HG02884 (cell line): ENCODE measurements at regions not wholly inside any gene's neighbourhood (a gene's known extent, or its start where the extent isn't known, plus 50 kb on each side); places are given as distances from the start of the nearest gene placed in this dataset.

Source experiments
- ATAC-seq: cut with Tn5 transposase; IDR thresholded peaks from one replicate; pipeline ENCODE4 v1.9.1; 2021; ENCODE audit warnings: mild to moderate bottlenecking, moderate library complexity; ENCODE audit not compliant: unreplicated experiment

DNA sequence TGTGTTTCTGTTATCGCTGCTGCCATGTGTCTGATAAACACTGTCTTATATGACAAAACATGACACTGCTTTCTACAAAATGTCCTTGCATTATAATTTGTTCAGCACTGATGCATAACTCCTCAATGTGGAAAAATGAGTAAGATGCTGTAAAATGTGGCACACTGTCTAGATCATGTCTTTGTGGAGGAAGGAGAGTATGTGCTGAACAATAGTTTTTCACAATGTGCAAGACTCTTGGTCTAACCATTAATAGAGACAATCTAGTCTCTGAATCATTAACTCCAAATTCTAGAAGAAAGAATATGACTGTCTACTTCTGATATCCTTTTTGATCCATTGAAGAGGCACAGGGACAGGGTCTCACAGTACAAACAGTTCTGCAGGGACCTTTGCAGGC, 127.9 kb upstream of the RARB start:
- no peak for ATAC-seq

DNA sequence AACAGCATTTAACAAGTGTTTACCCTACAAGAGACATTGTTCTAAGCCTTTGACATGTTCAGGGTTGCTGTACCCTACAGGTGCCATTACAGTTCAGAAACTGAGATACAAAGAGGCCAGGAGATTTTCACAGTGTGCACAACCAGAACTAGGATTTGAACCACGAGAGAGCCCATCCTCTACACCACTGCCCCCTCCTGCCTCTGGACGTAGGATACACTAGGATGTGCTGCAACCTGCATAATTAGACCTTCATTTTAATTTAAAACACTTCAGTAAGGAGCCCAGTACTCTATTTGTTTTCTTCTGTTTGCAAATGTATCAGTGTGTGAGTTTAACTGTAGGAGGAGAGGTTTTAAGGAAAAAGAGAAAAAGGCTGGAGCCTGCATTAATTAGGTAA, 123.1 kb upstream of the RARB start:
- no peak for ATAC-seq

DNA sequence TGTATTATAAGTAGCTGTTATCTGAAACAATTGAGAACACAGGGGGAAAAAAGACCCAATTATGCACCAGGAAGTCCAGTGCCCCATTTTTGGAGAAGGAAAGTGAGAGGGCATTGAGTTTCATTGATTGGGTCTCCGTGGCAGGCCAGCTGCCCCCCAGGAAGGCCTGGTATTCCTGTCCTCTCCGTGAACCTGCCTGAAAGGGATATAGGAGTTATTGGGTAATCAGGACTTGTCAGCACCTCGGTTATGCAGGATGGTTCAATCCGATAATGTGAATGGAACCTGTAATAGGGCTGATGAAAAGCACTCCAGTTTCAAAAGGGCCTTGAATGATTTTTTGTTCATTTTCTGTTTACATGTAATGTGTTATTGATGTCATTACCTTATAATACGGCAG, 122.0 kb upstream of the RARB start:
- no peak for ATAC-seq

DNA sequence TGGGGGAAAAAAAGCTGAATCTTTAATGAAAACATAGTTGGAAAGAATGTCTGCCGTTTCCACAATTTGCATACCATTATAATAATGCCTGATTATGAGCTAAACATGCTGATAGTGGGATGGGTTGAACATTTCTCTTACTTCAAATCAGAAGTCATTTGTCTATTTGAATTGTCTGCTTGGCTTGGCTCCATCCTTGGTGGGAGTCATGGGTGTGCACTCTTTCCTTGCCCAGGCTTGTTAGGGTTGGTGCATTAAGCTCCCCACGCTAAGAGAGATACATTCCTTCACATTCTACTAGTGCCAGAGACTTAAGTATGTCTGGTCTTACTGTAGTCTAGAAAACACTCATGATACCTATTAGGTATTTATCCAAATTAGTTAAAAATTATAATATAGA, 121.4 kb upstream of the RARB start:
- ATAC-seq = no peak

DNA sequence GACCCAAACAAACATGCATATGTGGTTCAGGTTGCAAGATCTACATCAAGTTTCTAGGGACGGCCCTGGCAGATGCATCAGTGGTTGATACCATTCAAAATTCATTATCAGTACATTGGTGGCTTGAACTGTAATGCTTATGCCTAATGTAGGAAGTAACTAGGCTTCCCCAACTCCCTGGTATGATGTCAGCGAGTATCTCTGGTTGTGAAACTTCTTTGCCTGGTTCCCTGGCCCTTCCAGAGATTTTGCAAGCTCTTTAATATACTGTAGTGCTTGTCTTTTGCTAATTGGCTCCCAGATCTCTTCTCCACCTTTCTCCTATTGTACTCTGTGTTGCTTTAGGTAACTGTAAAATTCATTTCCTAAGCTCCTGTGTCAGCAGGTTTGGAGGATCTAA, 114.8 kb upstream of the RARB start:
- no peak for ATAC-seq

DNA sequence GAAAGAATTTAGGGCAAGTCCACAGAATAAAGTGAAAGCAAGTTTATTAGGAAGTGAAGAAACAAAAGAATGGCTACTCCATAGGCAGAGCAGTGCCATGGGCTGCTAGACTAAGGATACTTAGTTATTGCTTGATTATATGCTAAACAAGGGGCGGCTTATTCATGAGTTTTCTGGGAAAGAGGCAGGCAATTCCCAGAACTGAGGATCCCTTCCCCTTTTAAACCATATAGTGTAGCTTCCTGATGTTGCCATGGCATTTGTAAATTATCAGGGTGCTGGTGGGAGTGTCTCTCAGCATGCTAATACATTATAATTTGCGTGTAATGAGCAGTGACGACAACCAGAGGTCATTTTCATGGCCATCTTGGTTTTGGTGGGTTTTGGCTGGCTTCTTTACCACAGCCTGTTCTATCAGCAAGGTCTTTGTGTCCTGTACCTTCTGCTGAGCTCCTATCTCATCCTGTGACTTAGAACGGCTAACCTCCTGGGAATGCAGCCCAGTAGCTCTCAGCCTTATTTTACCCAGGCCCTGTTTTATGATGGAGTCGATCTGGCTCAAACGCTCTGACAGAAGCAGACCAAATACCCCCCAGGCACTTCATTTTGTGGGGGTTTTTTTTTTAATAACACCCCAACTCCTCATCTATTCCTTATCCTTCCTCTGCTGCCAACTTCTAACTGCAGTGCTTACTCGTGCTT, 103.0 kb upstream of the RARB start:
- no peak for ATAC-seq

DNA sequence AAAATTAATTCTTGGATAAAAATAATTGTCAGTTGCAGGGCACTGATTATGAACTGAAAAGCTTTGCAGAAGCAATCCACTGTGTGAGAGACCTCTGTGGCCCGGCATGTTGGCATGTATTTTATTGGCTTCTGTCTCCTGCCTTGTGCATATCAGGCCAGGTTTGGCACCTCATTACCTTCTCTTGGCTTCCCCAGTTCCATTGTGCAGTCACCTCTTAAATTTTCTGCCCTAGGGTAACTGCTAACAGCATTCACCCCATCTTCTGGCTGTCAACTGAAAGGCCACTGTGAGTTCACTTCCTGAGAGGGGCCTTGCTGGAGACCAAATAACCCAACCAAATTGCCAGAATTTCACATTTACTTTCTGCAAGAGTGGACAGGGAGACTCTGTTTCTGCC, 92.7 kb upstream of the RARB start:
- no peak for ATAC-seq

DNA sequence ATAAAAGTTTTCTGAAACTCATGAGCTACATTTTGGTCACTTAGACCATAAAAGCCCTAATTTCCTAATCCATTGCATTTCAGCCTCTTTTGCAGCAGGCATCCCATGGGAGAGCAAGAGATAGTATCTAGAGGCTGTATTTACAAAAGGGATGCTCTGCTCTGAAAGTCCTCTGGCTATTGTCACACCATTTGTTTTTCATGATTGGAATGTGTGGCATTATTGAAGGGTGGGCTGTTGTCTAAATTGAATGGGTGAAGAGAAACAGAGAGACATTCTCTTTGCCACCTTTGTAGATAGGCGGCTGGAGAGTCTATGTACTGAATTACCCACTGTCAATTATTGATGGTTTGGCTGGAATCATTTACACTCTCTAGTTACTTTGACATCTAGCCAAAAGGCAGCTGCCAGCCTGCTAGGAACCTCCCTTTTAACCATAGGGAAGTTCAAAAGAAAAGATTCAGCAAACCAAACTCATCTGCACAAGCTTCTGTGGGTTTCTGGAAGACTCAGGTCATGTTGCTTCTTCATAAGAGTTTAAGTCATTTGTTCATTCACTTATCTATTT, 89.8 kb upstream of the RARB start:
- ATAC-seq = no peak

DNA sequence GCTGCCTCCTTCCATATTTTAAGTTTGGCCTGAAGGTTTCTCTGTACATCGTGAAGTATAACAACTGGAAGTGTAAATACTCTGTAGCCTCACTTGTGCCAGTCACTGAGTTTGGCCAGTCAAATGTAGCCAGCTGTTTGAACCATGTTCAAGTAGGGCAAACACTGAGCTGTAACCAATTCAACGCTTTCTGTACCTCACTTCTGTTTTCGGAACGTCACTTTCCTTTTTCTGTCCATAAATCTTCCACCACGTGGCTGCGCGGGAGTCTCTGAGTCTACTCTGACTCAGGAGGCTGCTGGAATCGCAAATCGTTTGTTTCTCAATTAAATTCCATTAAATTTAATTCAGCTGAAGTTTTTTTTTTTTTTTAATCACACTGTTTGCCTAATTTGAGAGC, 88.8 kb upstream of the RARB start:
- ATAC-seq = no peak

DNA sequence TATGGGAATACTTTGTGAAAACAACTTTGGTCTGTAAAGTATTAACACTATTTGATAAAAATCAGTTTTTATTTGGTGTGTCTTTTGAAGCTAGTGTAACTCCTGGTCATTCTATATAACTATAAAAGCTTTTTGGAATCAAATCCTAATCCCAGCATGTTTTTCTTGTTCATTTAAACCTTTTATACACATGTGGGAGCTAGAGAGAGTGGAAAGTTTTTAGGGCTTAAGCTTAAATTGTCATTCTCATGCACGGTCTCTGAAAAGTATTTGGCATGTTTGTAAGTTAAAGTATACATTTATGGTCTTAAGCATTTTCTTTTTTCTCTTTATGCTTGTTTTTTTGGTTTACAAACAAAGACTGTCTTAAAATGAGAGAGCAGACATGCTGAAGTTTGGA, 83.4 kb upstream of the RARB start:
- ATAC-seq = no peak

DNA sequence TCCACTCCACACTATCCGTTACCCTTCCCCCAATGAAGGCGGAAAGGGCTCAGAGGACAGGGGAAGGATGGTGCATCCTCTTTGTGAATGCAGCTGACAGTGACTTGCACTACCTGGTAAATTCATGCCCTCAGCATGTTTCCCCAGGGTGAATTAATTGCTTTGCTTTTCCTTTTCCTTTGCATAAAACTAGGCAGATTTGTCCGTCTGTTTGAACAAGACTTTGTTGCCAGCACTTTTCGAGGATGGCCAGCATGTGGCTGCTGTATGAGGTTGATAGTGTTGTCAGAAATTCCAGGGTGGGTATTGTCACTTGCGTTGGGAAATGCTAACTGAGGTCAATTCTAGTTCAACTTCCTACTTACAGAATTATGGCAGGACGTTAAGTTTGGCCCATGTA, 79.0 kb upstream of the RARB start:
- ATAC-seq = no peak

DNA sequence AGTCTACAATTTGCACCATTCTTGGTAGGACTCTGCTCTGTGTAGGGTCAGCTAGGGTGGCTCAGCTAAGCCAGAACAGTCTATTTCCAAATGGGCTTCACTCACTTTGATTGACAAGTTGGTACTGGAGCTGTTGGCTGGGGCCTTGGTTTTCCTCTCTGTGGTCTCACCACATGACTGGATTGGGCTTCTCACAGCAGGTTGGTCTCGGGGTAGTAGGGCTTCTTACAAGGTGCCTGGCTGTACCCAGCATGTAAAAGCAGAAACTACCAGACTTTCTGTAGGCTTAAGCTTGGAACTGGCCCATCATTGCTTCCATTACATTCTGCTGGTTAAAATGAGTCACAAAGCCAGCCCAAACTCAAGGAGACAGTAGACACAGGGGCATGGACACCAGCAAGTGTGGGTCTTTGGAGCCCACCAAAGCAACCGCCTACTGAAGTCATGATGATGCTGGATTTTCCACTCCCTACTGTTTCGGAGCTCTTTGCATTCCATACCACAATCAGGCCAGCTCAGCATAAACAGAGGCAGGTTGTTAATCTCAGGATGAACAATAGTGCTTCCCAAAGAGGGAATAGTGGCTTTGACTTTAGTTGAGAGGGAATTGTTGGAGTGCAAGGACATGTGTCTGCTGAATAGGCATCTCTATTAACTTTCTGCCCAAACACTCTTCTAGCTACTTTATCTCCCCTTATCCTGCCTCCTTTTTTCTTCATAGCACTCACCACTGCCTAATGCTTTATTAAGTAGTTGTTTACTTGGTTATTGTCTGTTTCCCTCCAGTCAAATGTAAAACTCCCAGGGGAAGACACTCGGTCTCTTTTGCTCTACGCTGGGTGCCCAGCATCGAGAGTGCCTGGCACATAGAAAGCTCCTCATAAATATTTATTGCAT, 78.0 kb upstream of the RARB start:
- no peak for ATAC-seq

DNA sequence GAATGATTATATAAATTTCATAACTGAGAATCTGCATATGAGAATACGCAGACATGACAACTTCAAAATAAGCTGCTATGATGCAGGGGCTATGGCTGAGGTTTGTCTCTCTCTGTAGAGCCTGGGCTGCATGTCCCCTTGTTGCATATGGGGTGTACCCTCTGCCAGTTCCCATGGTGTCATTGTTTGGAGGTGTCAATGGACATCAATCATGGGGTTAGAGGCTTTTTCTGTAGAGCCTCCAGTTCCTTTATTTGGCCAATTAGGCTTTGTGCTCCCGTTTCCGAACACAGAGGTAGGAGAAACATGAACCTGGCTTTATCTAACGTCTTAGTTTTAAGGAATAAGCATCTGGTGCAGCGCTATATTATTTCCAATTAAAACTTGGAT, 77.3 kb upstream of the RARB start:
- no peak for ATAC-seq

DNA sequence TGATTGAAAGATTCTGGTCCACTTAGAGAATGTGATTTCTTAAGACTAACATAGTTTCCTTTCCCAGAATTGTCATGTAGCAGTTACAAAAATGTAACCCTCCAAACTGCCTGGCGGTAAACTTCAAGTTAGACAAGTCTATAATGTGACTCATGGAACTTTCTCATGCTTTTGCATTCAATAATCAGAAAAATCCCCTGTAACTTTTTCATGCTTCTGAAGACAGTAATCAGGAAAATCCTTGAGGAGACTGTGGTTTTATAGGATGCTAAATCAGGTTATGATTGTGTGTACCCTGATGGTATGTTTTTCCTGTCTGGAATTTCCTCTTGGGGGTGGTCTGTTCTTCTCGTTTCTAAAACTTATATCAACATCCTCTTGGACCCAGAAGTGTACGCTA, 74.0 kb upstream of the RARB start:
- ATAC-seq = no peak

DNA sequence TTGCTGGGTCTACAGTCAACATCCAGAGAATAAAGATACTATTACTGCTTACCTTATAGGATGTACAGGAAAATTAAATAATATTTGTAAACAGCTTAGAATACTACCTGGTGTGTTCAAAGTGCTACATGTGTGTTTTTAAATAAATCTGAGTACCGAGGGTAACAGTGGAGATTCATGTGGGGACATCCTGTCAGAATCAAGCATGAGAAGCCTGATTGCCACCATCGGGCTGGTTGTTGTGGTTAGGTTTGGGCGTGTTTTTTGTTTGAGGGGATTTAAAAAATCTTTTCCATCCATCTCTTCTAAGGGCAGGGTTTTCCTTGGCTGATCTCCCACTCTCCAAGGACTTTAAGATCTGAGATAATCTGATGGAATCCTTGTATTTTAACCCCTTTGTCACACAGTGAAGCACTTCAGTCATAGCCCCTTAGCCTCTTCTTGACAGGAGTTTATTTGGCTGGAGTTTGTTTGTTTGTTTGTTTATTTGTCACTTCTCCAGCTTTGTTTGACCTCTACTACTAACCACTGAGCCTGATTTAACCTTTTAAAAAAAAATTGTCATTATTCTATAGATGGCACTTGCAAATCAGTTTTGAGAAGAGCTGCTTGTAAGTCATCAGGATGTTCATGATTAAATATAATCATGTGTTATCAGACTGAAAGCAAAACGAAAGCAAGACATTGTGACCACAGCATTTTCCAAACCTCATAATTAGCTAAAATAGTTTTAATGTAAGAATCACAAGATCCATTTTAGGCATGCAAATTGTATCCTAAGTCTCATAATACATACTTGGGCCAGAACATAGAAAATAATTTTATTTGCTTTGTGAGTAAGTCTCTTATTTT, 72.8 kb upstream of the RARB start:
- ATAC-seq = no peak

DNA sequence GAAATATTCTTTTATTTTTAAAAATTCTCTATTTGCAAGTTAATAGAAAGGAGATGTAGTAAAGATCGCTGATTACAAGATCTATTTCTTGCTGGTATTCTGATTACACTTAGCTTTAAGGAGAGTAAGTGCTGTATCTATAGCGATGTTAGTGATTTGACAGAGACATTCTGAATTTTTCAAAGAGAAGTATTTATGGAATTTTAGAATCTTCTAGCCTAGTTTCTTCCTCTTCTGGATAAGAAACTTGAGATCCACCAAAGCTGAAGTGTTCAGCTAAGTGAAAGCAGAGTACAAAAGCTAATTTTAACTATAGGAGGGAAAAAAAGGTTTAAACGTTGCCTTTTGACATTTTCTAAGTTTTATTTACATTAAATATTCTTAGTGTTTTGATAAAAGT, 72.1 kb upstream of the RARB start:
- no peak for ATAC-seq

DNA sequence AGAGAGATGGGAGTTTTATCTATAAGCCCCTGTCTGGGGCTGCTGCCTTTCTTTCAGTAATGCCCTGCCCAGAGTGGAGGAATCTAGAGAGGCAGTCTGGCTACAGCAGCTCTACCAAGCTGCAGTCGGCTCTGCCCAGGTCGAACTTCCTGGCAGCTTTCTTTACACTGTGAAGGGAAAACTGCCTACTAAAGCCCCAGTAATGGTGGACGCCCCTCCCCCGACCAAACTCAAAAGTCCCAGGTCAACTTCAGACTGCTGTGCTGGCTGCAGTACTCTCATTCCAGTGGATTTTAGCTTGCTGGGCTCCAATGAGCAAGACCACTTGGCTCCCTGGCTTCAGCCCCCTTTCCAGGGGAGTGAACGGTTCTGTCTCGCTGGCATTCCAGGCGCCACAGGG, 65.9 kb upstream of the RARB start:
- no peak for ATAC-seq

DNA sequence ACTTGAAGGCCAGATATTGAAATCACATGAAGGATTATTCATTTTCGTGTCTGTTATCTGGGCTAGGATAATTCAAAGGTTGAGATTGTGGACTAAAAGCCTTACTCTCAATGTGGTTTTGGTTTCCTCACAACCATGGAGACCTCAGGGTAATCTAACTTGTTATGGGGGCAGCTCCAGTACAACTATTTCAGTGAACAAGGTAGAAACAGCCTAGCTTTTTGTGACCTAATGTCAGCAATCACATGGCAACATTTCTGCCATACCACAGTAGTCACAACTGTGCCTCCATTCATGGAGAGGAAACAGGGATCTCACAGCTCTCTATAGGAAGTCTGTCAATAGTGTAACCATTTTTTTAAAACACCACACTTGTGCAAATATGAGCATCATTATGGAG, 62.4 kb upstream of the RARB start:
- no peak for ATAC-seq

DNA sequence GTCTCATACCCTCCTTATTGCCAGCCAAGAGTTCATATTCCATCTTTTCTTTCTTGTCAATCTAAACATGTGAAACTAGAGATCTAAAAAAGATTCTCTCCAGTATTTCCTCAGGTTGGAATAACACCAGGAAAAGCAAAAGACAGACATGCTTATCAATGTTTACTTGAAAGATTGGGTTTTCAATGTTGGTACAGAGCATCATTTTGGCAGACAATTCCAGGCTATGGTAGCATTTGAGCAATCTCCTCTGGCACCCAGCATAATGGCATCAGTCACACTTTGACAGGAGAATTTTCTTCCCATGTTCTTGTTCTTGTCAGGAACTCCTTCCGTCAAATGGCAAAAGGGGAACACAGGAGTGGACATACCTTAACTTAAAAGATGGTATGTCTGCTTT, 61.0 kb upstream of the RARB start:
- ATAC-seq = no peak

DNA sequence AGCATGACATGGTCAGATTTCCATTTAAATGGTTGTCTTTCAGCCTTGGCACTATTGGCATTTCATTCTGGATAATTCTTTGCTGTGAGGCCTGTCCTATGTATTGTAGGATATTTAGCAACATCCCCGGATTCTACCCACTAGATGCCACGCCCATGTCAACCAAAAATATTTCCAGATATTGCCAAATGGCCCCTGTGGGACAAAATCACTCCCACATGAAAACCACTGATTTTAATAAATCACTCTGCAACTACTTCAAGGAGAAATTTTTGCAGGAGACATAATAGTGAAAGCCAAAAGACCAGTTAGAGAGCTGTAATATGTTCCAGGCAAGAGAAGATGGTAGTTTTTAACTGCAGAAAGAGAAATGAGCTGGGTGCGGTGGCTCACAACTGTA, 55.9 kb upstream of the RARB start:
- ATAC-seq = no peak

DNA sequence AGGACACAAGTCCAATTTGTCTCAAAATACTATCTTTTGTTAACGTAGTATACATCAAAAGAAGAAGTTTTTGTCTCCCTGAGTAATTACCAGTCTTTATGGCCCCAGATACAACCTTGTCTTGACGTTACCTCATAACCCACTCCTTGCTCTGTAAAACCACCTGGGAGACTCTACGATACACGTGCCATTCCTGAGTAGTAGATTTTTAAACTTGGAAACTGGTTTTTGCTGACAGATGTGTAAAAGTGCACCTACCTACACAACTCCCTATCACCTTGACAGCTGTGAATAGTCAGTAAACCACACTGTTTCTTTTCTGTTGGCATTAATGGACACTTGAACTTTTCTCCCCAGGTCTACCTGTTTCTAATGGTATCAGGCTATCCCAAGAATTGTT, 51.7 kb upstream of the RARB start:
- no peak for ATAC-seq
